ENCODE measurements at regions not wholly inside any gene's neighbourhood (a gene's known extent, or its start where the extent isn't known, plus 50 kb on each side); places are given as distances from the start of the nearest gene placed in this dataset.

GRCh38 chr5:164663198-164663989 is 1158.0 kb downstream of the MAT2B start:
- intact Hi-C loops (cut with DNase I), result no loop called here
- no peak overlapping the region for H3K27ac ChIP-seq (ENCODE audit: low read depth in 1 of 2, low read length in 2 of 2)
- no peaks in the 10 kb centered on the region for H3K27me3 ChIP-seq (ENCODE audit: control insufficient read depth in 1 of 2, insufficient read depth in 2 of 2, low read length in 1 of 2)
- H3K9me3 ChIP-seq (ENCODE audit: control insufficient read depth, low read length), result no peaks in the 10 kb centered on the region
- H3K4me3 ChIP-seq (ENCODE audit: low read length in 2 of 2), result no peak overlapping the region
- WGBS, 2 donors, result 76 to 77% methylated on average over 2 of the region's 2 CpGs
- DNase-seq (no peak), ATAC-seq (ENCODE audit: low FRiP score) (no peak)
- no peaks in the 10 kb centered on the region for H3K4me1 ChIP-seq (ENCODE audit: control insufficient read depth in 1 of 2, insufficient read depth in 2 of 2, low read length in 2 of 2)
- no peaks in the 10 kb centered on the region for H3K36me3 ChIP-seq (ENCODE audit: control insufficient read depth in 1 of 2, insufficient read depth in 2 of 2, low read length in 1 of 2)

- H3K27me3 ChIP-seq (ENCODE audit: control insufficient read depth in 1 of 2, insufficient read depth in 2 of 2, low read length in 1 of 2), result no peaks in the 10 kb centered on the region
- intact Hi-C loops (cut with DNase I), result no loop called here
- DNase-seq, result no peak
Observed at GRCh38 chr5:164671640-164672039, 1166.2 kb downstream of the MAT2B start.

GRCh38 chr5:164672205-164672604 is 1166.8 kb downstream of the MAT2B start:
- Histone ChIP-seq H3K27ac (ENCODE audit: low read depth in 1 of 2, low read length in 2 of 2) (no peak overlapping the region), H3K4me3 (ENCODE audit: low read length in 2 of 2) (no peak overlapping the region), H3K9me3 (ENCODE audit: control insufficient read depth, low read length) (no peaks in the 10 kb centered on the region), H3K27me3 (ENCODE audit: control insufficient read depth in 1 of 2, insufficient read depth in 2 of 2, low read length in 1 of 2) (no peaks in the 10 kb centered on the region), H3K36me3 (ENCODE audit: control insufficient read depth in 1 of 2, insufficient read depth in 2 of 2, low read length in 1 of 2) (no peaks in the 10 kb centered on the region), H3K4me1 (ENCODE audit: control insufficient read depth in 1 of 2, insufficient read depth in 2 of 2, low read length in 2 of 2) (no peaks in the 10 kb centered on the region)
- intact Hi-C loops (cut with DNase I), result no loop called here
- no peak for ATAC-seq (ENCODE audit: low FRiP score)
- 24 to 28% methylated on average over 4 of the region's 4 CpGs for WGBS, 2 donors
- no peak for DNase-seq

More at GRCh38 chr5:164671640-164672039, 1166.2 kb downstream of the MAT2B start:
- no peak overlapping the region for H3K27ac ChIP-seq (ENCODE audit: low read depth in 1 of 2, low read length in 2 of 2)
- H3K36me3 ChIP-seq (ENCODE audit: control insufficient read depth in 1 of 2, insufficient read depth in 2 of 2, low read length in 1 of 2), result no peaks in the 10 kb centered on the region
- ATAC-seq (ENCODE audit: low FRiP score), result no peak
- WGBS, 2 donors, result 14 to 20% methylated on average over 3 of the region's 3 CpGs
- H3K9me3 ChIP-seq (ENCODE audit: control insufficient read depth, low read length), result no peaks in the 10 kb centered on the region
- H3K4me1 ChIP-seq (ENCODE audit: control insufficient read depth in 1 of 2, insufficient read depth in 2 of 2, low read length in 2 of 2), result no peaks in the 10 kb centered on the region
- no peak overlapping the region for H3K4me3 ChIP-seq (ENCODE audit: low read length in 2 of 2)

- no peaks in the 10 kb centered on the region for H3K4me1 ChIP-seq (ENCODE audit: control insufficient read depth in 1 of 2, insufficient read depth in 2 of 2, low read length in 2 of 2)
- no peaks in the 10 kb centered on the region for H3K27me3 ChIP-seq (ENCODE audit: control insufficient read depth in 1 of 2, insufficient read depth in 2 of 2, low read length in 1 of 2)
- intact Hi-C loops (cut with DNase I), result no loop called here
- DNase-seq, result no peak
- H3K9me3 ChIP-seq (ENCODE audit: control insufficient read depth, low read length), result no peaks in the 10 kb centered on the region
- H3K4me3 ChIP-seq (ENCODE audit: low read length in 2 of 2), result no peak overlapping the region
- no peaks in the 10 kb centered on the region for H3K36me3 ChIP-seq (ENCODE audit: control insufficient read depth in 1 of 2, insufficient read depth in 2 of 2, low read length in 1 of 2)
- 34 to 38% methylated on average over 3 of the region's 3 CpGs for WGBS, 2 donors
- no peak overlapping the region for H3K27ac ChIP-seq (ENCODE audit: low read depth in 1 of 2, low read length in 2 of 2)
- ATAC-seq (ENCODE audit: low FRiP score), result no peak
Observed at GRCh38 chr5:164672931-164673694, 1167.7 kb downstream of the MAT2B start.

GRCh38 chr5:164679461-164679860 is 1174.0 kb downstream of the MAT2B start:
- intact Hi-C loops (cut with DNase I), result no loop called here

GRCh38 chr5:164680216-164680615 is 1174.8 kb downstream of the MAT2B start:
- intact Hi-C loops (cut with DNase I), result no loop called here
- Histone ChIP-seq H3K4me3 (ENCODE audit: low read length in 2 of 2) (no peak overlapping the region), H3K4me1 (ENCODE audit: control insufficient read depth in 1 of 2, insufficient read depth in 2 of 2, low read length in 2 of 2) (peaks cover 0 to 3% of the 10 kb centered on the region in 2 donors), H3K27ac (ENCODE audit: low read depth in 1 of 2, low read length in 2 of 2) (no peak overlapping the region), H3K9me3 (ENCODE audit: control insufficient read depth, low read length) (no peaks in the 10 kb centered on the region), H3K27me3 (ENCODE audit: control insufficient read depth in 1 of 2, insufficient read depth in 2 of 2, low read length in 1 of 2) (no peaks in the 10 kb centered on the region), H3K36me3 (ENCODE audit: control insufficient read depth in 1 of 2, insufficient read depth in 2 of 2, low read length in 1 of 2) (no peaks in the 10 kb centered on the region)
- ATAC-seq (ENCODE audit: low FRiP score) (no peak), DNase-seq (no peak)

More at GRCh38 chr5:164679461-164679860, 1174.0 kb downstream of the MAT2B start:
- Histone ChIP-seq H3K9me3 (ENCODE audit: control insufficient read depth, low read length) (no peaks in the 10 kb centered on the region), H3K36me3 (ENCODE audit: control insufficient read depth in 1 of 2, insufficient read depth in 2 of 2, low read length in 1 of 2) (no peaks in the 10 kb centered on the region), H3K27ac (ENCODE audit: low read depth in 1 of 2, low read length in 2 of 2) (no peak overlapping the region), H3K27me3 (ENCODE audit: control insufficient read depth in 1 of 2, insufficient read depth in 2 of 2, low read length in 1 of 2) (no peaks in the 10 kb centered on the region), H3K4me1 (ENCODE audit: control insufficient read depth in 1 of 2, insufficient read depth in 2 of 2, low read length in 2 of 2) (peaks cover 0 to 3% of the 10 kb centered on the region in 2 donors), H3K4me3 (ENCODE audit: low read length in 2 of 2) (no peak overlapping the region)
- DNase-seq, result no peak
- ATAC-seq (ENCODE audit: low FRiP score), result no peak

- DNase-seq (no peak), ATAC-seq (ENCODE audit: low FRiP score) (no peak)
- H3K27ac ChIP-seq (ENCODE audit: low read depth in 1 of 2, low read length in 2 of 2), result no peak overlapping the region
- intact Hi-C loops (cut with DNase I), result no loop called here
- peaks cover 0 to 3% of the 10 kb centered on the region in 2 donors for H3K4me1 ChIP-seq (ENCODE audit: control insufficient read depth in 1 of 2, insufficient read depth in 2 of 2, low read length in 2 of 2)
- no peaks in the 10 kb centered on the region for H3K9me3 ChIP-seq (ENCODE audit: control insufficient read depth, low read length)
- no peak overlapping the region for H3K4me3 ChIP-seq (ENCODE audit: low read length in 2 of 2)
- no peaks in the 10 kb centered on the region for H3K27me3 ChIP-seq (ENCODE audit: control insufficient read depth in 1 of 2, insufficient read depth in 2 of 2, low read length in 1 of 2)
- H3K36me3 ChIP-seq (ENCODE audit: control insufficient read depth in 1 of 2, insufficient read depth in 2 of 2, low read length in 1 of 2), result no peaks in the 10 kb centered on the region
- 27 to 31% methylated on average over 5 of the region's 5 CpGs for WGBS, 2 donors
Observed at GRCh38 chr5:164680812-164681520, 1175.5 kb downstream of the MAT2B start.

- Histone ChIP-seq H3K4me3 (ENCODE audit: low read length in 2 of 2) (no peak overlapping the region), H3K36me3 (ENCODE audit: control insufficient read depth in 1 of 2, insufficient read depth in 2 of 2, low read length in 1 of 2) (no peaks in the 10 kb centered on the region), H3K27ac (ENCODE audit: low read depth in 1 of 2, low read length in 2 of 2) (no peak overlapping the region), H3K4me1 (ENCODE audit: control insufficient read depth in 1 of 2, insufficient read depth in 2 of 2, low read length in 2 of 2) (no peaks in the 10 kb centered on the region), H3K9me3 (ENCODE audit: control insufficient read depth, low read length) (peaks cover 1% of the 10 kb centered on the region), H3K27me3 (ENCODE audit: control insufficient read depth in 1 of 2, insufficient read depth in 2 of 2, low read length in 1 of 2) (no peaks in the 10 kb centered on the region)
- ATAC-seq (ENCODE audit: low FRiP score) (no peak), DNase-seq (no peak)
- intact Hi-C loops (cut with DNase I), result no loop called here
Observed at GRCh38 chr5:164687391-164687790, 1182.0 kb downstream of the MAT2B start.

All from aorta (tissue), 5 donors.